Mesenchymal stem cell (in vitro differentiated cells and primary cell): ENCODE measurements at regions not wholly inside any gene's neighbourhood (a gene's known extent, or its start where the extent isn't known, plus 50 kb on each side); places are given as distances from the start of the nearest gene placed in this dataset.
A peak's percentile ranks its signal among the peaks of the same experiment; 100 is the strongest.

Source experiments
- DNase-seq: peaks from one replicate; pipeline ENCODE4 v3.0.0-alpha.2; 2013
- H2AFZ ChIP-seq: one replicate; pipeline ENCODE4 v1.6.1; 2013; ENCODE audit warnings: low read depth, mild to moderate bottlenecking, control low read depth, inconsistent platforms, low read length, moderate library complexity
- H2AK5ac ChIP-seq: 2 replicates; pipeline ENCODE4 v1.6.1; 2013; ENCODE audit warnings: low read length, moderate library complexity, mild to moderate bottlenecking, inconsistent platforms; ENCODE audit not compliant: severe bottlenecking
- H2BK120ac ChIP-seq: one replicate; pipeline ENCODE4 v1.6.1; 2013; ENCODE audit warnings: low read depth, mild to moderate bottlenecking, inconsistent platforms, low read length, moderate library complexity
- H2BK12ac ChIP-seq, 2 experiments: one replicate each; pipeline ENCODE4 v1.6.1; 2013; ENCODE audit warnings: inconsistent platforms in 2 of 2, low read length in 2 of 2, mild to moderate bottlenecking in 2 of 2, moderate library complexity in 2 of 2, control low read depth in 1 of 2
- H2BK15ac ChIP-seq: one replicate; pipeline ENCODE4 v1.6.1; 2013; ENCODE audit warnings: mild to moderate bottlenecking, low read depth, inconsistent platforms; ENCODE audit not compliant: poor library complexity, severe bottlenecking
- H2BK5ac ChIP-seq: 2 replicates; pipeline ENCODE4 v1.6.1; 2013; ENCODE audit warnings: low read depth, mild to moderate bottlenecking, low read length, control low read depth, inconsistent platforms; ENCODE audit not compliant: poor library complexity, severe bottlenecking
- H3K14ac ChIP-seq, 2 experiments: one replicate each; pipeline ENCODE4 v1.6.1; 2013; ENCODE audit warnings: inconsistent platforms in 2 of 2, low read length in 2 of 2, control low read depth in 1 of 2, mild to moderate bottlenecking in 1 of 2, moderate library complexity in 1 of 2
- H3K18ac ChIP-seq, 2 experiments: one replicate each; pipeline ENCODE4 v1.6.1; 2013; ENCODE audit warnings: inconsistent platforms in 2 of 2, low read length in 2 of 2, control low read depth in 1 of 2, low read depth in 1 of 2, mild to moderate bottlenecking in 1 of 2
- H3K23ac ChIP-seq, 2 experiments: one replicate each; pipeline ENCODE4 v1.6.1; 2013; ENCODE audit warnings: inconsistent platforms in 2 of 2, low read length in 2 of 2, mild to moderate bottlenecking in 2 of 2, moderate library complexity in 2 of 2, control low read depth in 1 of 2
- H3K27ac ChIP-seq: 2 replicates; pipeline ENCODE4 v1.5.1; 2013; ENCODE audit warnings: mild to moderate bottlenecking, moderate library complexity, low read length, control low read depth, inconsistent platforms; ENCODE audit not compliant: poor library complexity, severe bottlenecking
- H3K27me3 ChIP-seq, 2 experiments: 2 replicates each; pipeline versions ENCODE4 v1.6.1 to v1.7.0; 2013; ENCODE audit warnings: low read length in 2 of 2, mild to moderate bottlenecking in 2 of 2, moderate library complexity in 2 of 2, control low read depth in 1 of 2, inconsistent platforms in 1 of 2; ENCODE audit not compliant: control insufficient read depth in 1 of 2, insufficient read depth in 1 of 2
- H3K36me3 ChIP-seq, 2 experiments: 2 replicates each; pipeline versions ENCODE4 v1.6.1 to v1.7.0; 2013; ENCODE audit warnings: low read length in 2 of 2, control low read depth in 1 of 2, inconsistent platforms in 1 of 2, low read depth in 1 of 2, mild to moderate bottlenecking in 1 of 2; ENCODE audit not compliant: insufficient read depth in 2 of 2, control insufficient read depth in 1 of 2
- H3K4ac ChIP-seq, 2 experiments: one replicate each; pipeline ENCODE4 v1.6.1; 2013; ENCODE audit warnings: inconsistent platforms in 2 of 2, low read length in 2 of 2, mild to moderate bottlenecking in 2 of 2, moderate library complexity in 2 of 2, control low read depth in 1 of 2, low read depth in 1 of 2
- H3K4me1 ChIP-seq: 2 replicates; pipeline ENCODE4 v1.6.1; 2013; ENCODE audit warnings: low read depth, low read length, control low read depth; ENCODE audit not compliant: control insufficient read depth, insufficient read depth
- H3K4me2 ChIP-seq: 2 replicates; pipeline ENCODE4 v1.6.1; 2013; ENCODE audit warnings: low read length, mild to moderate bottlenecking, inconsistent platforms; ENCODE audit not compliant: poor library complexity, severe bottlenecking
- H3K4me3 ChIP-seq, 2 experiments: 2 replicates each; pipeline versions ENCODE4 v1.5.1 to v1.7.0; 2013; ENCODE audit warnings: low read length in 2 of 2, mild to moderate bottlenecking in 2 of 2, control low read depth in 1 of 2, low read depth in 1 of 2; ENCODE audit not compliant: insufficient read depth in 1 of 2
- H3K79me1 ChIP-seq: replicated peaks from 2 replicates; pipeline ENCODE4 v1.6.1; 2013; ENCODE audit warnings: mild to moderate bottlenecking, control low read depth, low read length, inconsistent platforms; ENCODE audit not compliant: poor library complexity, severe bottlenecking
- H3K9ac ChIP-seq: 2 replicates; pipeline ENCODE4 v1.7.0; 2013; ENCODE audit warnings: mild to moderate bottlenecking, low read length, moderate library complexity
- H3K9me3 ChIP-seq: 2 replicates; pipeline ENCODE4 v1.7.0; 2013; ENCODE audit warnings: mild to moderate bottlenecking, low read length; ENCODE audit not compliant: control insufficient read depth
- H4K8ac ChIP-seq: one replicate; pipeline ENCODE4 v1.6.1; 2013; ENCODE audit warnings: inconsistent platforms, mild to moderate bottlenecking, low read length, moderate library complexity
- H4K91ac ChIP-seq: one replicate; pipeline ENCODE4 v1.6.1; 2013; ENCODE audit warnings: mild to moderate bottlenecking, low read length, inconsistent platforms
- WGBS: methylation state at CpG from one replicate; pipeline ENCODE4 v1.1.7; 2013; ENCODE audit warnings: mixed read lengths; 5-methylcytosine and 5-hydroxymethylcytosine counted together

DNA sequence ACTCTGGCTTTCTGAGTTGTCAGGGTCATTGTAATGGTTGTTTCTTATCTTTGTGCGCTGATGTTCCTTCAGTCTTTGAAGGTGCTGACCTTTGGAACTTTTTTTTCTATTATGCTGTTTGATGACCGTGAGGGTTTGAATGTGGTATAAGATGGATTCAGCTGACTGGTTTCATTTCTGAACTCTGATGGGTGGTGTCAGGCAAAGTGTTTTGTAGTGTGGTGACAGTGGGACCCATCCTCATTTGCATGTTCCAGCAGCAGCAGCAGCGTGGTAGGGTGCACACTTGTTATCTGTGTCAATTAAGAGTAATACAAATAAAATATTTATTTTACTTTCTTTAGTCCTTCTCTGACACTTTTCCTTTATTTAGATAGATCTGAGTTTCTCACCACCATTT is 227.7 kb upstream of the PRR16 start:
- Histone ChIP-seq H2AK5ac (no peak overlapping the region), H2BK5ac (no peak overlapping the region), H3K9me3 (peaks cover 8% of the 10 kb centered on the region), H3K18ac (no peak overlapping the region), H2BK120ac (no peak overlapping the region), H3K9ac (no peak overlapping the region), H3K4me2 (no peak overlapping the region), H3K4me3 (no peak overlapping the region), H2AFZ (no peak overlapping the region), H3K79me1 (no peaks in the 10 kb centered on the region), H2BK15ac (no peak overlapping the region), H3K23ac (no peak overlapping the region), H3K27me3 (no peaks in the 10 kb centered on the region), H4K8ac (no peak overlapping the region), H3K4ac (no peak overlapping the region), H3K36me3 (no peaks in the 10 kb centered on the region), H3K4me1 (no peaks in the 10 kb centered on the region), H3K14ac (no peak overlapping the region), H2BK12ac (no peak overlapping the region), H4K91ac (no peak overlapping the region), H3K27ac (no peak overlapping the region)
- no peak for DNase-seq
- 98% methylated on average over 2 of the region's 3 CpGs for WGBS

DNA sequence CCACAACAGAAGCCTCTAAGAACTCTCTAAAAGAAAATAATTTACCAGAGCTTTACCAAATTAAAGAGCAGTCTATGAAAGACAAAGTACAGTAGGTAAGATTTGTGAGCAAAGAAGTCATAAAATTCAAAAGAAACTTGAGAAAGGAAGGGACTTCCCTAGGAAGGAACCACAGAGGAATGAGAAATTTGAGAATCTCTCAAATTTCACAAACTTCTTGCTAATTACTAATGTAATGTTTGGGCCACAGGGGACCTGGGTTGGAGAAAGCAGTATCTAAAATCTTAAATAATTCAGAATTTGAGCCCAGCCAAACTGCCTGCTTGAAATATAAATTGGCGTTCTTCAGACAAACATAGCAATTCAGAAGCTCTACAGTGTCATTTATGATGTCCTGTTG is 225.0 kb upstream of the PRR16 start:
- no peak overlapping the region for H2AFZ ChIP-seq
- no CpG with 5 or more reads among the region's 1 CpG for WGBS
- no peak overlapping the region for H3K14ac ChIP-seq

GRCh38 chr5:120240706-120241105 is 223.4 kb upstream of the PRR16 start:
- H2BK15ac ChIP-seq = no peak overlapping the region
- H4K91ac ChIP-seq = no peak overlapping the region
- no peak overlapping the region for H4K8ac ChIP-seq
- H2AK5ac ChIP-seq = no peak overlapping the region
- H3K4me1 ChIP-seq = no peaks in the 10 kb centered on the region
- H3K14ac ChIP-seq = no peak overlapping the region
- no peak overlapping the region for H3K9ac ChIP-seq
- no peak overlapping the region for H2BK120ac ChIP-seq
- no peak overlapping the region for H2BK5ac ChIP-seq
- H3K27me3 ChIP-seq = no peaks in the 10 kb centered on the region
- DNase-seq = peak; percentile 18
- no peaks in the 10 kb centered on the region for H3K9me3 ChIP-seq
- no peak overlapping the region for H2BK12ac ChIP-seq
- peak overlapping the region; percentile 14 for H3K27ac ChIP-seq
- no peak overlapping the region for H3K4ac ChIP-seq
- H2AFZ ChIP-seq = no peak overlapping the region
- no peaks in the 10 kb centered on the region for H3K36me3 ChIP-seq
- no peak overlapping the region for H3K18ac ChIP-seq
- H3K79me1 ChIP-seq = no peaks in the 10 kb centered on the region
- H3K23ac ChIP-seq = no peak overlapping the region
- no peak overlapping the region for H3K4me3 ChIP-seq
- H3K4me2 ChIP-seq = no peak overlapping the region

More for the DNA sequence above, 225.0 kb upstream of the PRR16 start:
- Histone ChIP-seq H3K79me1 (no peaks in the 10 kb centered on the region), H3K23ac (no peak overlapping the region), H3K9ac (no peak overlapping the region), H3K4me3 (no peak overlapping the region), H2BK15ac (no peak overlapping the region), H3K9me3 (peaks cover 8% of the 10 kb centered on the region), H4K91ac (no peak overlapping the region), H2AK5ac (no peak overlapping the region), H4K8ac (no peak overlapping the region), H3K27me3 (no peaks in the 10 kb centered on the region), H3K4ac (no peak overlapping the region), H2BK12ac (no peak overlapping the region), H3K4me2 (no peak overlapping the region), H3K4me1 (no peaks in the 10 kb centered on the region), H3K18ac (no peak overlapping the region), H3K36me3 (no peaks in the 10 kb centered on the region), H2BK120ac (no peak overlapping the region), H2BK5ac (no peak overlapping the region), H3K27ac (no peak overlapping the region)
- peak; percentile 37 for DNase-seq

- Histone ChIP-seq H3K27ac (peak overlapping the region; percentile 14), H3K4me2 (peak overlapping the region; percentile 29), H2AK5ac (peak overlapping the region; percentile 65), H2BK12ac (no peak overlapping the region), H3K9ac (no peak overlapping the region), H3K4me1 (no peaks in the 10 kb centered on the region), H2BK15ac (peak overlapping the region; percentile 23), H2BK120ac (no peak overlapping the region), H4K8ac (no peak overlapping the region), H3K79me1 (no peaks in the 10 kb centered on the region), H3K4ac (peak overlapping the region in 1 of 2 experiments; percentile 51), H3K9me3 (no peaks in the 10 kb centered on the region), H3K23ac (no peak overlapping the region), H3K18ac (peak overlapping the region in 1 of 2 experiments; percentile 54), H3K4me3 (no peak overlapping the region), H2AFZ (no peak overlapping the region), H3K14ac (peak overlapping the region in 1 of 2 experiments; percentile 15), H2BK5ac (no peak overlapping the region), H3K27me3 (no peaks in the 10 kb centered on the region), H3K36me3 (no peaks in the 10 kb centered on the region), H4K91ac (no peak overlapping the region)
- no peak for DNase-seq
- WGBS = no CpG with 5 or more reads among the region's 1 CpG
Measured at GRCh38 chr5:120241400-120241799, 222.7 kb upstream of the PRR16 start.
